GM12873 (cell line): ENCODE measurements at regions not wholly inside any gene's neighbourhood (a gene's known extent, or its start where the extent isn't known, plus 50 kb on each side); places are given as distances from the start of the nearest gene placed in this dataset.
A peak's percentile ranks its signal among the peaks of the same experiment; 100 is the strongest.

Source experiments
- TF ChIP-seq, protein P1 (sequence below): IDR thresholded peaks from 2 replicates; pipeline ENCODE4 v1.5.1; 2012; ENCODE audit warnings: low read depth, mild to moderate bottlenecking, moderate library complexity, low read length, control low read depth; ENCODE audit not compliant: insufficient read depth; ENCODE audit errors: missing control alignments

DNA sequence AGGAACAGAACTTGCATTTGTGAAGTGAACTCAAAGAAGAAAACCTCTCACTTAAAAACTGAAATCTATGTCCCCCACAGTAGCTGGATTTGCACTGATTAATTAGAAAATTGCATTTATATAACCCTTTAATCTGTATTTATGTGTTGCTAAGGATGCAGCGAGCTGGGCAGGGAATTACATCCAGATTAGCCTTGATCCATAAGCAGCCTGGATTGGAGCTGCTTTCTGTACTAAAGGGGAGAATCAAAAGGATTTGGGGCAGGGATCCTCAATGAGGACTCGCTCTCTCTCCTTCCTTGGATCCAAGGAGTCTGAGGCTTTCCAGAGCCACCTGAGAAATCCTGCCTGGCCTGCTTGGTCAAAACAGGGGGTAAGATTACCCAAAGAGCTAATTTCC, 125.9 kb downstream of the TLE3 start:
- TF ChIP-seq, protein P1, sequence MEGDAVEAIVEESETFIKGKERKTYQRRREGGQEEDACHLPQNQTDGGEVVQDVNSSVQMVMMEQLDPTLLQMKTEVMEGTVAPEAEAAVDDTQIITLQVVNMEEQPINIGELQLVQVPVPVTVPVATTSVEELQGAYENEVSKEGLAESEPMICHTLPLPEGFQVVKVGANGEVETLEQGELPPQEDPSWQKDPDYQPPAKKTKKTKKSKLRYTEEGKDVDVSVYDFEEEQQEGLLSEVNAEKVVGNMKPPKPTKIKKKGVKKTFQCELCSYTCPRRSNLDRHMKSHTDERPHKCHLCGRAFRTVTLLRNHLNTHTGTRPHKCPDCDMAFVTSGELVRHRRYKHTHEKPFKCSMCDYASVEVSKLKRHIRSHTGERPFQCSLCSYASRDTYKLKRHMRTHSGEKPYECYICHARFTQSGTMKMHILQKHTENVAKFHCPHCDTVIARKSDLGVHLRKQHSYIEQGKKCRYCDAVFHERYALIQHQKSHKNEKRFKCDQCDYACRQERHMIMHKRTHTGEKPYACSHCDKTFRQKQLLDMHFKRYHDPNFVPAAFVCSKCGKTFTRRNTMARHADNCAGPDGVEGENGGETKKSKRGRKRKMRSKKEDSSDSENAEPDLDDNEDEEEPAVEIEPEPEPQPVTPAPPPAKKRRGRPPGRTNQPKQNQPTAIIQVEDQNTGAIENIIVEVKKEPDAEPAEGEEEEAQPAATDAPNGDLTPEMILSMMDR = no peak

DNA sequence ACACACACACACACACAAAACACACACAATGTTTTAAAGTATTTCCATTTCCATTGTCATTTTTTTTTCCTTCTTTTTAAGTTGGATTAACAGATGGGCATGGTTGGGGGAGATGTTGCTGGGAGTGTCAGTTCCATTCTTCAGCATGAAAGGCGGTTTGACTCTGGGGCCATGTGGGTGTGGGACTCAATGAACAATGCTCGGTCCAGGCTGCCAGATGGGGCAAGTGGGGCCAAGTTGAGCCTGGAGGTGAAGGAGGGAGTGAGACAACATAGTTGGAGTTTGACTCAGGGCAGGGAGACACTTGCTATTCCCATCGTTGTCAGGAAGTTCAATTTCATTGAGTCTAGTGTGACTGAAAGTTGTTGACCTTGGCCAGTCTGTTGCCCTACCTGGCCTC, 125.3 kb downstream of the TLE3 start:
- TF ChIP-seq, protein P1 = no peak

DNA sequence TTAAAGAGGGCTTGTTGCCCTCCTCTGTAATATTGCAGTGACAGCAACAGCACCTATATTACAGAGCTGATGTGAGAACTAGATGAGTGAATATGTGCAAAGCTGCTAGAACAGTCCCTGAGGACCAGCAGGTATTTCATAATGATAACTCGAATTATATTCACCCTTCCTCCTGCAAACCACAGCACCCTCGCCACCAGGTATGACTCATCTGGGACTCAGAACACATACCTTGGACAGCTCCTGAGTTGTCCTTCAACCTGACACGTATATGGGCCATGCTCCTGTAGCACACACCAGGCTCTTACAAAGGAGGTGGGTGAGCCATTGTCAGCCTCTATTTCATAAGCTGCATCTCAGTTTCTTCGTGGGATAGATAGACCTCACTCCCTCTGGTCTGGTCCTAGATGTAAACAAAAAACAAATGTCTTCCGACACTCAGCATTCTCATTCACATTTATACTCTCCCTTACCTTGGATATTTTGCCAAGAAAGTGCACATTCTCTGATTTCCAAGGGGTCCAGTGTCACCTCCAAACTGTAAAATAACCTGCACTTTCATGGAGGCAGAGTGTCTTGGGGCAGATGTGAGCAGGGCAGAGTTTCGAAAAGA, 124.5 kb downstream of the TLE3 start:
- TF ChIP-seq, protein P1 = no peak

DNA sequence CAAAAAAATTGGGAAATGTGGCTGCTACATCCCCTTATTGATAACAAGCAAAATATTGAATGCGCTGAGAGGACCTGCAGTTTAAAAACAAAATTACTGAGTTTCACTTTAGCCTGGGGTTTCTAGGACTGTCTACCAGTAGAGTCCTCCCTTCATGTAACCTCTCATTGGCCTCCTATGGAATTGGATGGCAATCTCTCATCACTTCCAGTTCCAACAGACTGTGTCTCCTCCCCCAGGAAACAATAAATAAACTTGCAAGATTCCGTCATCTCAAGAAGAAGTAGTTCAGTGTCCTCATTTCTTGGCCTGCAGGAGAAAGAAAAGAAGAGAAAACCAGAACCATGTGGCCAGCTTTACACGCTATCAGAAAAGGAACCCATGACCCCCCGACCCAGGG, 123.8 kb downstream of the TLE3 start:
- TF ChIP-seq, protein P1 = no peak

DNA sequence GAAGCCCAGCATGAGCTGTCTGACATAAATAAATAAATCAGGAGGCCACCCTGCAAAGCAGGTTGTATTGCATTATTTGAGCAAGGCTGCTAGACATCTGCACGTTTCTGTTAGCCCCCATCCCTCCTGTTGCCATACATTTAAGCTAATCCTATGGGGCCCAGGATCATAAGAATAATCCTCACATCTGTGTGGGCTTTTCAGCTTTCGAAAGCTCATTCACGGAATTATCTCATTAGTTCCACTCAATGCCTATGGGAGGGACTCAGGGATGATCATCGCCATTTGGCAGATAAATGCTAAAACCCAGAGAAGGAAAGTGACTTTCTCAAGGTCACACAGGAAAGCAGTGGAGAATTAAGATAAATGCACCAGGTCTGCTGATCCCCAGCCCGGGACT, 123.4 kb downstream of the TLE3 start:
- TF ChIP-seq, protein P1 = no peak

DNA sequence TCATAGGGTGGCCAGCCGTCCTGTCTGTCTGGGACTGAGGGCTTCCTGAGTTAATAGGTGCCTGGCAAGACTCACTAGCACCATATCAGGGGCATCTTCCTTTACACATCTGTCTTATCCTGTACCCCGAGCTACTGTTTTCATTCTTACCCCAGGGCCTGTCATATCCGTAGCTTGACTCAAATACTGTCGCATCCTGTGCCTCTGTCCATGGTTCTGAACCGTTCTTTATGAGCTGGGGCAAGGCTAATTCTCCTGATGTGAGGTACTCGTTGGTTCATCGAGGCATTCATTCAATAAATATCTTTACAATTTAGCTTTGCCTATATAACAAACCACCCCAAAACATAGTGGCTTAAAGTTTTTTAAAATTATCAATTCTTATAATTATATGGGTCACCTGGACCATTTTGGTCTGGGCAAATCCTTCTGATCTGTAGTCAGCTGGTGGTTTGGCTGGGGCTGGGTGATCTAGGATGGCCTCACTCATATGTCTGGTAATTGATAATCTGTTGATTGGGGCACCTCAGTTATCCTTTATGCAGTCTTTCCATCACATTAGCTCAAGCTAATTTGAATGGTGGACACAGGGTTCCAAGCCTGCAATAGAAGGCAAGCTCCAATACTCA, 121.2 kb downstream of the TLE3 start:
- TF ChIP-seq, protein P1 = no peak

DNA sequence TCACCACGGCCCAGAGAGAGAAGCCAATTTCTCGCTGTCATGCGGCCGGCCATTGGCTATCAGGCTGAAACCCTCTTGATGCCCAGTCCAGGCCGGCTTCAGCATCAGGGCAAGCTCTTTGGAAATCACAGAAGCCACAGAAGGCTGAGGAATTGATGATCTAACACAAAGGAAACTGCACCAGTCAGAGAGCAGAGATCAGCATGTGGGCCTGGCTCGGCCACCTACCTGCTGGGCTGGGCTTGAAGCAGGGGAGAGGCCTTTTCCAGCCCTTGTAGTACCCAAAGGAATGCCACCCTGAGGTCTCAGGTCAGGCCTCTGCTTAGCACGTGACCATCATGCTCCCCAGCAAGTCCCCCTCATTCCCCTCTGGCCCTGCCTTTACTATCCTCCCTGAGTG, 119.1 kb downstream of the TLE3 start:
- TF ChIP-seq, protein P1 = no peak

DNA sequence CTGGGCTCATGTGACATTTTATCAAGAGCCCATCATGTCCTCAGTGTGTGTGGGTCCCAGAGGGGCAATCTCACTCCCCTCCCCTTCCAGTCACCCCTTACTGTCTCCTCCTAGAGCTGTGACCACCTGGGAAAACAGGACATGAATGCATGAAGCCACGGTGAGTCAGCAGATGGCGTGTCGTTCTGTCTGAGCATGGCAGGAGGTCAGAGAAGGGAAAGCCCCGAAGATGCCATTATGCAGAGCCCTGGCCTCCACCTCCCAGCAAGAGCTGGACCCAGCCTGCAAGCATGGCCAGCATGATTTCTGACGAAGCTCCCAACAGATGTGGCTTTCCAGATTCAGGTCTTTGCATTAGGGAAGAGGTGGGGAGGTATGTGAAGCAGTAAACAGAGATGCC, 118.5 kb downstream of the TLE3 start:
- TF ChIP-seq, protein P1 = peak; percentile 69
